KOPT-K1 (cell line): ENCODE measurements at regions not wholly inside any gene's neighbourhood (a gene's known extent, or its start where the extent isn't known, plus 50 kb on each side); places are given as distances from the start of the nearest gene placed in this dataset.

ENCODE experiments used
- H3K27ac ChIP-seq: fragments of 200-600 bp; sonication (generic); 2 replicates; pipeline ENCODE4 v1.5.1; 2016; ENCODE audit warnings: antibody characterized with exemption, mild to moderate bottlenecking, low read depth, low read length; ENCODE audit not compliant: poor library complexity, severe bottlenecking
- H3K36me3 ChIP-seq: fragments of 200-600 bp; sonication (generic); 2 replicates; pipeline ENCODE4 v1.5.1; 2017; ENCODE audit warnings: antibody characterized with exemption, mild to moderate bottlenecking, low read length, moderate library complexity; ENCODE audit not compliant: insufficient read depth
- H3K9me3 ChIP-seq: fragments of 200-600 bp; sonication (generic); 2 replicates; pipeline ENCODE4 v1.5.1; 2017; ENCODE audit warnings: antibody characterized with exemption, low read length, mild to moderate bottlenecking; ENCODE audit not compliant: insufficient read depth, poor library complexity, severe bottlenecking

GRCh38 chr7:46633630-46634240 lies 712.7 kb upstream of the IGFBP3 start:
- Histone ChIP-seq H3K36me3 (no peaks in the 10 kb centered on the region), H3K27ac (no peak overlapping the region), H3K9me3 (no peaks in the 10 kb centered on the region)

- no peaks in the 10 kb centered on the region for H3K9me3 ChIP-seq
- no peaks in the 10 kb centered on the region for H3K36me3 ChIP-seq
- H3K27ac ChIP-seq = no peak overlapping the region
Observed at GRCh38 chr7:46633200-46633599, 712.1 kb upstream of the IGFBP3 start.

DNA sequence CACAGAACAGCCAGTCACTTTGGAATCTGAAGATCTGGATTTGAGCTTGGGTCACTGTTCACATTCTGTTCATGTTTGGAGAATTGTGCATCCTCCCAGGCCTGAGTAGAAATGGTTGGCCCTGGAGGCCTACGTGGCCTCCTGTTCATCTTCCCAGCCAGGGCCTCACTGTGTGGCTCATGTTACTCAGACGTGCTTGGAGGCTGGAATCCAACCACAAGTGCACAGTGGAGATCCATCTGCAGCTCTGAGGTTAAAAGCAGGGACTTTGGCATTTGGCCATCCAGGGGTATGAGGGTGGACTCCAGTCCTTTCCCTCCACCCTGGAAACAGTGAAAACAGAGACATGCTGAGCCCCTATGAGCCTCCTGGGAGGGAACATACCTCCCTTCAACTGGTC lies 709.0 kb upstream of the IGFBP3 start:
- Histone ChIP-seq H3K36me3 (no peaks in the 10 kb centered on the region), H3K9me3 (no peaks in the 10 kb centered on the region), H3K27ac (no peak overlapping the region)

DNA sequence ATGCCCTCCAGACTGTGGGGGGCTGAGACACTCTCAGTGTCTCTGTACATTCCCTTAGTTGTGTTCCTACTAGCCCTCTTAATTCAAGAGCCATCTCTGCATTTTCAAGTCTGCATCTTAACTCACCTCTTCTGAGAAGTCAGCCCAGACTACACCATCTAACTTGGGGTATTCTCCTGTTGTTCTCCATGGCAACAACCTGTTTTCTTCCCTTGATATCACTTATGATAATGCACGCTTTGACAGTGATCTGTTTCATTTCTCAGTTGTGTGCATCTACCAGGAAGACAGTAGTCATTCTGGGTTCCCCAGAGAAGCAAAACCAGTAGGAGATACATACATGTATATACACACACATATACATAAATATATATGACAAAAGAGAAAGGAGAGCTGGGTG lies 707.3 kb upstream of the IGFBP3 start:
- no peaks in the 10 kb centered on the region for H3K36me3 ChIP-seq
- H3K27ac ChIP-seq = no peak overlapping the region
- H3K9me3 ChIP-seq = no peaks in the 10 kb centered on the region

GRCh38 chr7:46626691-46627310 lies 705.7 kb upstream of the IGFBP3 start:
- Histone ChIP-seq H3K27ac (no peak overlapping the region), H3K36me3 (no peaks in the 10 kb centered on the region), H3K9me3 (no peaks in the 10 kb centered on the region)

DNA sequence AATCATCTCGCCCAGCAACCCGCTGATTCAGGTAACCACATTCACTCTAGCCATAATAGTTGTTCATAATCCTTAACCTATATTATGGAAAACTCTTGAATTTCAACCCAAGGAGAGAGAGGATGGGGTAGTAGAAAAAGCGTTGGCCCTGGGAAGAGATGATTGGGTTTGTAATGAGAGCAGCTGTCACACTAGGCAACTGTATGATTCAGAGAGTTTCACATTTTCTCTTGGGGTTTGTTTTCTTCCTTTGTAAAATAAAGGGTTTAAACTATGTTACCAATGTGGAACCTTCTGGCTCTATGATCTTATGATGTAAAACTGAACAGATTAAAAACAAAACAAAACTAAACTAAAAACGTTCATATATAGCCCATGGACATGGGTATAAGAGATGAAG lies 705.2 kb upstream of the IGFBP3 start:
- no peak overlapping the region for H3K27ac ChIP-seq
- no peaks in the 10 kb centered on the region for H3K36me3 ChIP-seq
- no peaks in the 10 kb centered on the region for H3K9me3 ChIP-seq

GRCh38 chr7:46625032-46625431 lies 704.0 kb upstream of the IGFBP3 start:
- Histone ChIP-seq H3K27ac (no peak overlapping the region), H3K9me3 (no peaks in the 10 kb centered on the region), H3K36me3 (no peaks in the 10 kb centered on the region)

DNA sequence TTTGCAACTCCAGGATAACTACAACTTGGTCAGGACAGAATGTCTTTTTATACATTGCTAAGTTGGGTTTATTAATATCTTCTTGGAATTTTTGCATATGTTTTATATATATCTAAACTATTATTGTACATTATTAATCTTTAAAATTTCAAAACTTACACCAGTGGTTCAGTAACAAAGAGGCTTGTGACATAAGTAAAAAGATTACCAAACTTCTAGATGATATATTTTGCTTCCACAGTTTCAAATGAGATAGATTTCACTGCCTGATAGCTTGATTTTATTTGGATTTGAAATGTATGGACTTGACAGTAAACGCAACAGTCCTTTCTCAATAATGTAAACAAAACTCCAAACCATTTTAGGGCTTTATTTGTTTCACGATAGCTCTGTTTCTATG lies 701.2 kb upstream of the IGFBP3 start:
- no peak overlapping the region for H3K27ac ChIP-seq
- H3K9me3 ChIP-seq = no peaks in the 10 kb centered on the region
- no peaks in the 10 kb centered on the region for H3K36me3 ChIP-seq

DNA sequence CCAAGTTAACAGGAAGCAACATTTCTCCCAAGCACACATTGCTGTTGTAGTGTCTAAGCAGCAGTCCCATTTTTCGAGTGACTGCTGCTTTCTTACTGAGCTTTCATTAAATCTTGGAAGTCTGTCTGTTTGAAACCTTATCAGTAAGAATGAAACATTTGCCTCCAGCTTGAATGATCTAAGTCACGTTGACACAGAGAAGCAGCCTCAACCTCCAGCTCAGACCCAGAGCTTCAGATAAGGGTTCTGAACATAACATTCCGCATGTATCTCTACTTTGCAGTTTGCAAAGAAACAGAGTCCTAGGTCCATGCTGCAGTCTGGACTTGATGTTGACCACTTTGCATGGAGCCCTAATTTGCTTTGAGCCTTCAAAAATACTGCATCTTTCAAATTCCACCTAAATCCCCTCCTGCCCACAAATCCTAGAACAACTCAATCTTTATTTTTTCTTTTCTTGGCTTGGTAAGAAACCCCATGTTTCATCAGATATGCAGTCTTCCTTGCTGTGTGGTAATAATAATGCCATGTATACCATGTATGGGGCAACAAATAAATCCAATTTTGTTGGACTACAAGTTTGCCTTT lies 698.7 kb upstream of the IGFBP3 start:
- no peaks in the 10 kb centered on the region for H3K9me3 ChIP-seq
- no peak overlapping the region for H3K27ac ChIP-seq
- no peaks in the 10 kb centered on the region for H3K36me3 ChIP-seq

- H3K9me3 ChIP-seq = no peaks in the 10 kb centered on the region
- H3K27ac ChIP-seq = no peak overlapping the region
- no peaks in the 10 kb centered on the region for H3K36me3 ChIP-seq
Observed at GRCh38 chr7:46616636-46617035, 695.6 kb upstream of the IGFBP3 start.

DNA sequence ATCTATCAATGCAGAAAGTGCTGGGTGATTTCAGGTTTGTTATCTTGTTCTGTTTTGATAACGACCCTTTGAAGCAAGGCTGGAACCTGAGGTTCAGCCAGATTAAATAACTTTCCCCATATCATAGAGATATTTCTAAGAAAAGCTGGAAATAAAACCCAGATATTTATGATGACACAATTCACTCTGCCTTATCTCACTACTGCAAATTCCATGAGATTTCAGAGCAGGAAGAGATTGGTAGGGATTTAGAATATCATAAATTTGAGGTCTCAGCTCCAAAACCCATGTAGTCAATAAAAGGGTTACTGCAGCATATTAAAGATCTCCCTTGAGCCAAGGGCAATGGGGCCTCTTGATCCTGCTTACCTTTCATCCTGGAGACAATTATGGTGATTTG lies 692.5 kb upstream of the IGFBP3 start:
- no peaks in the 10 kb centered on the region for H3K9me3 ChIP-seq
- H3K36me3 ChIP-seq = no peaks in the 10 kb centered on the region
- H3K27ac ChIP-seq = no peak overlapping the region

GRCh38 chr7:46613116-46613515 lies 692.0 kb upstream of the IGFBP3 start:
- no peaks in the 10 kb centered on the region for H3K36me3 ChIP-seq
- no peak overlapping the region for H3K27ac ChIP-seq
- H3K9me3 ChIP-seq = no peaks in the 10 kb centered on the region

DNA sequence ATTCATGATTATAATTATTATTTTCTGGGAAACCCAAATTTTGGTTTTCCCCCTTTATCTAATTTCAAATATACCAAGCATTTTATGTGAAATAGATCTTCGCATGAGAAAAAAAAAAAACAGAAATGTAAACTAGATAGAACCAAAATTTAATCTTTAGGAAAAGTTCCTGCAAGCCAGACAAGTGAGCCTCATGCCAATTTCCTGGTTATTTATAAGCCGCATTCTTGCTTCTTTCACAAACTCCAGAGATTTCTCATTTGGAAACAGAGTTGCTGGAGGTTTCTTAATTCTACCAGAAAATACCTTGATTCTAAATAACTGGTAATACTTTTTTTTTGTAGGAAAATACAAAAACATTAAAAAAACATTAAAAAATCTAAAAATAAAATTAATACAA lies 690.4 kb upstream of the IGFBP3 start:
- H3K9me3 ChIP-seq = no peaks in the 10 kb centered on the region
- H3K36me3 ChIP-seq = no peaks in the 10 kb centered on the region
- H3K27ac ChIP-seq = no peak overlapping the region

DNA sequence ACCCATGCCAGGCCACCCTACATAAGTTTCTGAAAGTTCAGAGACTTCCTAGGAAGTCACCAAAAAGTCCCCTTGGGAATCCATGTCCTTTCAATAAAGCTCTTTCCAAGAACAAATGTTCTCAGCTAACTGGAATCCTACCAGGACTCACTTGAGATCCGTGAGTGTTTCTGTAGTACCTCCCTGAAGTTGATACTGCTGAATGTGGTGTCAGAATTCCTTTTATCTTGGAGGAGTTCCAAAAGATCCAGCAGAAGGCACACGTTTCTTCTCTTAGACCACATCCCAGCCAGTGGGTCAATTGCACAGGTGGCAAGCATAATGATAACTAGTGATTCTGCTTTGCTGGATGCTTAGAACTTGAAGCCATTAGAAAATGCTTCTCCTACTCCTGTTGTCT lies 689.7 kb upstream of the IGFBP3 start:
- Histone ChIP-seq H3K27ac (no peak overlapping the region), H3K36me3 (no peaks in the 10 kb centered on the region), H3K9me3 (no peaks in the 10 kb centered on the region)

DNA sequence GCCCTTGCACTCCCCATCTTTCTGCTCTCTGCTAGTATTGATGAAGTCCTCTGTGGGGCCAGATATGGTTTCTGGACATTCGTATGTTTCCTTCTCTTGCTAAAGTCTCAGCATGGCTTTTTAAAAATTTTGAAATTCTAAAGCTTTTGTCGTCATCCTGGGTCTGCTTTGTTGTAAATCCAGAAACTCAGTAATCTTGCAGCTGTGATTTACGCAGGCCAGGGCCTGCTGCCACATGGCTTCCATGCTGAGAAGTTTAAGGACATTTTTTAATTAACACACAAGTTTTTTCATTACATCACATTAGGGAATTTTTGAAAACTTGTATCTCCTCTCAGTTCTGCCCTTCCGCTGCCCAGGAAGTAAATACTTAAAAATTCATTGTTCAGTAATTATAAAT lies 686.1 kb upstream of the IGFBP3 start:
- Histone ChIP-seq H3K36me3 (no peaks in the 10 kb centered on the region), H3K9me3 (no peaks in the 10 kb centered on the region), H3K27ac (no peak overlapping the region)

GRCh38 chr7:46606761-46607160 lies 685.7 kb upstream of the IGFBP3 start:
- Histone ChIP-seq H3K9me3 (no peaks in the 10 kb centered on the region), H3K27ac (no peak overlapping the region)

More at GRCh38 chr7:46606761-46607160, 685.7 kb upstream of the IGFBP3 start:
- H3K36me3 ChIP-seq = no peaks in the 10 kb centered on the region
